K562 (cell line): ENCODE measurements at regions not wholly inside any gene's neighbourhood (a gene's known extent, or its start where the extent isn't known, plus 50 kb on each side); places are given as distances from the start of the nearest gene placed in this dataset.

Experiments
- AFF1 ChIP-seq, 2 experiments: fragments of 450-650 bp; IDR thresholded peaks; 2 replicates each; pipeline ENCODE4 v1.6.1; 2018; ENCODE audit warnings: mild to moderate bottlenecking in 2 of 2, low read depth in 1 of 2; ENCODE audit not compliant: partially characterized antibody in 2 of 2
- ATF4 ChIP-seq: fragments of 450-650 bp; formaldehyde crosslinking; IDR thresholded peaks from 2 replicates; pipeline ENCODE4 v1.4.0; 2022; ENCODE audit warnings: mild to moderate bottlenecking, moderate library complexity
- TOE1 ChIP-seq, 2 experiments: fragments of 450-650 bp in 1 of 2; sonication (generic) in 1 of 2; formaldehyde crosslinking in 1 of 2; IDR thresholded peaks; 2 replicates each; pipeline versions ENCODE4 v1.7.1 to v1.8.0; 2016 to 2022; ENCODE audit warnings: borderline replicate concordance in 2 of 2, mild to moderate bottlenecking in 2 of 2, antibody characterized with exemption in 1 of 2, inconsistent platforms in 1 of 2, low read depth in 1 of 2, missing genetic modification reagents in 1 of 2, moderate library complexity in 1 of 2
- ZNF398 ChIP-seq: fragments of 250-450 bp; sonication (Bioruptor Pico); IDR thresholded peaks from 2 replicates; pipeline ENCODE4 v1.8.0; 2021; ENCODE audit warnings: moderate library complexity, mild to moderate bottlenecking, inconsistent platforms
- TF ChIP-seq, protein P1 (sequence below), 2 experiments: fragments of 450-650 bp; IDR thresholded peaks; 2 replicates each; pipeline ENCODE4 v1.6.1; 2016; ENCODE audit warnings: mild to moderate bottlenecking in 2 of 2, borderline replicate concordance in 1 of 2, low read depth in 1 of 2, moderate library complexity in 1 of 2

GRCh38 chr4:79678472-79679202, 270.6 kb upstream of the GK2 start (continued):
- TF ChIP-seq TOE1 (IDR thresholded peaks at IDR 0.05; ENCODE audit: borderline replicate concordance), result no peak
- TF ChIP-seq TOE1 (CRISPR knock-in tag; IDR thresholded peaks at IDR 0.05; ENCODE audit: borderline replicate concordance, low read depth), result no peak
- TF ChIP-seq, protein P1, sequence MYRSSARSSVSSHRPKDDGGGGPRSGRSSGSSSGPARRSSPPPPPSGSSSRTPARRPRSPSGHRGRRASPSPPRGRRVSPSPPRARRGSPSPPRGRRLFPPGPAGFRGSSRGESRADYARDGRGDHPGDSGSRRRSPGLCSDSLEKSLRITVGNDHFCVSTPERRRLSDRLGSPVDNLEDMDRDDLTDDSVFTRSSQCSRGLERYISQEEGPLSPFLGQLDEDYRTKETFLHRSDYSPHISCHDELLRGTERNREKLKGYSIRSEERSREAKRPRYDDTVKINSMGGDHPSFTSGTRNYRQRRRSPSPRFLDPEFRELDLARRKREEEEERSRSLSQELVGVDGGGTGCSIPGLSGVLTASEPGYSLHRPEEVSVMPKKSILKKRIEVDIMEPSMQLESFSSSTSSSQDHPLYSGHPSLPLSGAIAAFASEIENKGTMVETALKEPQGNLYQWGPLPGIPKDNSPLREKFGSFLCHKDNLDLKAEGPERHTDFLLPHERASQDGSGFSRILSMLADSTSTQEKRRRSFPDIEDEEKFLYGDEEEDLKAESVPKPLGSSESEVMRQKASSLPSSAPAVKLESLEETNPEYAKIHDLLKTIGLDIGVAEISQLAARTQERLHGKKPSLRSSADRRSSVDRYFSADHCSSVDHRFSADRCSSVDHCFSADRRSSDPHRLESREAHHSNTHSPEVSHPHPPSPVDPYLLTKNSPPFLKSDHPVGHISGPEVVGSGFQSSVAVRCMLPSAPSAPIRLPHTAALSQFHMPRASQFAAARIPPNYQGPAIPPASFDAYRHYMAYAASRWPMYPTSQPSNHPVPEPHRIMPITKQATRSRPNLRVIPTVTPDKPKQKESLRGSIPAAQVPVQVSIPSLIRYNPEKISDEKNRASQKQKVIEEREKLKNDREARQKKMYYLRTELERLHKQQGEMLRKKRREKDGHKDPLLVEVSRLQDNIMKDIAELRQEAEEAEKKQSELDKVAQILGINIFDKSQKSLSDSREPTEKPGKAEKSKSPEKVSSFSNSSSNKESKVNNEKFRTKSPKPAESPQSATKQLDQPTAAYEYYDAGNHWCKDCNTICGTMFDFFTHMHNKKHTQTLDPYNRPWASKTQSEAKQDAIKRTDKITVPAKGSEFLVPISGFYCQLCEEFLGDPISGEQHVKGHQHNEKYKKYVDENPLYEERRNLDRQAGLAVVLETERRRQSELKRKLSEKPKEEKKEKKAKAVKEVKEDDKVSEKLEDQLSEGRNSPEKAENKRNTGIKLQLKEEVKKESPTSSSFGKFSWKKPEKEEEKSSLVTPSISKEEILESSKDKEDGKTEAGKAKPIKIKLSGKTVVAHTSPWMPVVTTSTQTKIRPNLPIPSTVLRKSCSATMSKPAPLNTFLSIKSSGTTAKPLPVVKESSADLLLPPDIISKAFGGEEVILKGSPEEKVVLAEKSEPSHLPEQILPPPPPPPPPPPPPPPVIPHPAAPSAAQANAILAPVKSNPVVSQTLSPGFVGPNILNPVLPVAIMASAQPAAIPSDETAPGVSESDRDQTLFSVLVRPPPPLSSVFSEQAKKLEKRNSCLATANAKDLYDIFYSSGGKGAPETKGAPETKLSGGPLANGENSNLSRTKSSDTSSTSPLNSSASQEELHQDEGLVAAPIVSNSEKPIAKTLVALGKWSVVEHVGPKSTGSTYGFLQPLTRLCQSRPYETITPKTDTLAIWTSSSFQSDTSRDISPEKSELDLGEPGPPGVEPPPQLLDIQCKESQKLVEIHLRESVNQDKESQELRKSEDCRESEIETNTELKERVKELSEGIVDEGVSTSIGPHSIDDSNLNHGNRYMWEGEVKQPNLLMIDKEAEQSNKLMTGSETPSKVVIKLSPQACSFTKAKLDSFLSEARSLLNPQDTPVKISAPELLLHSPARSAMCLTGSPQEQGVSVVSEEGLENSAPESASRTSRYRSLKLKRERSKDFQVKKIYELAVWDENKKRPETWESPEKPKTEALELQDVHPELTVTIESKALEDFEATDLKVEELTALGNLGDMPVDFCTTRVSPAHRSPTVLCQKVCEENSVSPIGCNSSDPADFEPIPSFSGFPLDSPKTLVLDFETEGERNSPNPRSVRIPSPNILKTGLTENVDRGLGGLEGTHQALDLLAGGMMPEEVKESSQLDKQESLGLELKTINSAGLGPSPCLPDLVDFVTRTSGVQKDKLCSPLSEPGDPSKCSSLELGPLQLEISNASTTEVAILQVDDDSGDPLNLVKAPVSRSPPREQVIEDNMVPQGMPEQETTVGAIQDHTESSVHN (IDR thresholded peaks at IDR 0.05; ENCODE audit: borderline replicate concordance in 1 of 2, low read depth in 1 of 2), result peak in 1 of 2 experiments; percentile 53; a peak in 1 of 4 replicates
- TF ChIP-seq ATF4 (CRISPR knock-in tag), result no peak
- peak; percentile 43 to 47 for TF ChIP-seq AFF1 (IDR thresholded peaks at IDR 0.05; ENCODE audit: low read depth in 1 of 2, partially characterized antibody in 2 of 2)
- no peak for TF ChIP-seq ZNF398
